G401.6 (cell line): ENCODE measurements at regions not wholly inside any gene's neighbourhood (a gene's known extent, or its start where the extent isn't known, plus 50 kb on each side); places are given as distances from the start of the nearest gene placed in this dataset.
"Not testable (repeated sequence)": the region's sequence is repeated elsewhere in the genome, so short reads cannot be mapped to it uniquely, and the experiment has no call there.

Experiments used
- FAIRE-seq: peaks from 2 replicates; lab custom pipeline; 2012; peaks lifted over from hg19 to GRCh38; lab: Jason Lieb, UNC

DNA sequence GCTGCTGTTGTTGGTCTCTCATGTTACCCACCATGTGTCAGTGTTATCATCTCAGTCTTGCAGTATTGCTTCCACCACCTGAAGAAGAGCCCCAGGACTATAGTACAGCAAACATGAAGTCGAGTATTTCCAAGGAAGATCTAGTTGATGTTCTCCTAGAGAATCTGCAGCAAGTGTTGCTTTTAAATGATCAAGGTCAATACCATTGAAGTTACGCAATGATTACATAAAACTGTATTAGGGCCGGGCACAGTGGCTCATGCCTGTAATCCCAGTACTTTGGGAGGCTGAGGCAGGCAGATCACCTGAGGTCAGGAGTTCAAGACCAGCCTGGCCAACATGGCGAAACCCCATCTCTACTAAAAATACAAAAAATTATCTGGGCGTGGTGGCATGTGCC is 173.9 kb downstream of the TJP1 start:
- FAIRE-seq = not testable (repeated sequence)

DNA sequence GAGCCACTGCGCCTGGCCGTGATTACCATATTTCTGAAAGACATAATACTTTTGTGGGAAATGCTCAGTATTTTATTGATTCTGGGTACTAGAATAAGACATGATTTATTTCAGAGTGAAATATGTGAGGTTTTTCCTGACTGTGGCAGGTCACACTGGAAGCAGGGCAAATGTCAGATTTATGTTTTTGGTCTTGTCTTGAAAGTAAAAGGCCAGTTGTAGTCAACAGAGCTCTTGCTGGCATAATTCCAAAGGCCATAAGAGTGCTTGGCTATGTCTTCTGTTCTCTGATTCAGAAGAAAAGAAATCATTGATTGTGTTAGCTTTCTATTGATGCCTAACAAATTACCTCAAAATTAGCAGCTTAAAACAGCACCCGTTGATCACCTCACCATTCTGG is 176.4 kb downstream of the TJP1 start:
- no peak for FAIRE-seq

DNA sequence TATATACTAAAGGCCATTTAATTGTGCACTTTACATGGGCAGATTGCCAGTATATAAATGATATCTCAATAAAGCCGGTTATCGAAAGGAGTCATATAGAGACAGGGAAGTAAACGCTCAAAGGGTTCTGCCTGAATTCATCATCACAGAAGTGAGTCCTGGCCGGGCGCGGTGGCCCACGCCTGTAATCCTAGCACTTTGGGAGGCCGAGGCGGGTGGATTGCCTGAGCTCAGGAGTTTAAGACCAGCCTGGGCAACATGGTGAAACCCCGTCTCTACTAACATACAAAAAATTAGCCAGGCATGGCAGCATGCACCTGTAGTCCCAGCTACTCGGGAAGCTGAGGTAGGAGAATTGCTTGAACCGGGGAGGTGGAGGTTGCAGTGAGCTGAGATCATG is 177.9 kb downstream of the TJP1 start:
- not testable (repeated sequence) for FAIRE-seq

DNA sequence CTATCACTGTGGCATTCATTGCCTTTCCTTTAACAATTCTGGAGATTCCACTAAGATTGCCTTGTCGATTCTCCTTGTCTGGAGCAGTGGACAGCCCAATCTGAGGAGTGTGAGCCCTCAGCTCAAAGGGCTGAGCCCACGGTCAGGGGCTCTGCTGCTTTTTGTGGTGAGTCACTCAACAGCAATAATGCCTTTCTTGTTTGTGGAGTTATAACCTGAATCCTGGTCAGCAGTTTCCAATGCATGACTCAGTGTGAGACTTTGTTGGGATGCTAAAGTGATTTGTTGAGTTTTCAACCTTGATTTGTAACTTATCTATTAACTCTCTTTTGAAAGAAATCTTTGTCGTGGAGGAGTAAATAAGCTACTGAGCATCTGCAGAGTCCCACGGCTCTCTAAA is 183.5 kb downstream of the TJP1 start:
- no peak for FAIRE-seq

DNA sequence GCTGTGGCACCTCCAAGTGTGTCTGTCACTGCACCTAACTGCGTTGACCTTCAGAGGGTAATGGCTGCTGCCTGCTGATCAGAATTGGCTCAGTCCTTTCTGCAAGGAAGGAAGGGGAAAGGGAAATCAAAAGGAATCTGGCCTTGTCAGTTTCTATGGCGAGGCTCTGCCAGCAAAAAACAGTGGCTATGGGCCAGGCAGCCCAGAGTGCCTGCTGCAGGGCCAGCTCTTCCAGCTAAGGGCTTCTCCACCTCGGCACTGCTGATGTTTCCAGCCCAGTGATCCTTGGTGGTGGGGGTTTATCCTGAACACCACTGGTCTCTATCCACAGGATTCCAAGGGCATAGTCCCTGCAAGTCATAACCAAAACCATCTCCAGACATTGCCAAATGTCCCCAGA is 184.3 kb downstream of the TJP1 start:
- no peak for FAIRE-seq

DNA sequence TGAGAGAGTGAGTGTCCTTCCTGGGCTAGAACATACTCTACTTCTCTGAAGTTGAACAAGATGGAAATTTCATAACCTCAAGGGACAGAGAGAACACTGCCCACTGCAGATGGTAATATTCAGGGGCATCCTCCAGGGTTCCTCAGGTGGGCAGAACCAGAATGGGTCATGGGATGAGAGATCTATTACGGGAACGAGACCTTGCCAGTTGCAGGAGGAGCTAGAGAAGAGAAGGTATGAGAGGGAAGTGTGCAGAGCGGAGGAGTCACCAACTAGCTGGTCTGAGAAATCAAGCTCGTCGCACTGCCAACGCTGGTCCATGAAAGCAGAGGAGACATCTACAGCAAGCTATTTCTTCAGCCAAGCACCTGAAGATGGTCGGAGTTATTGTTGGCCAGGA is 184.7 kb downstream of the TJP1 start:
- FAIRE-seq = no peak

DNA sequence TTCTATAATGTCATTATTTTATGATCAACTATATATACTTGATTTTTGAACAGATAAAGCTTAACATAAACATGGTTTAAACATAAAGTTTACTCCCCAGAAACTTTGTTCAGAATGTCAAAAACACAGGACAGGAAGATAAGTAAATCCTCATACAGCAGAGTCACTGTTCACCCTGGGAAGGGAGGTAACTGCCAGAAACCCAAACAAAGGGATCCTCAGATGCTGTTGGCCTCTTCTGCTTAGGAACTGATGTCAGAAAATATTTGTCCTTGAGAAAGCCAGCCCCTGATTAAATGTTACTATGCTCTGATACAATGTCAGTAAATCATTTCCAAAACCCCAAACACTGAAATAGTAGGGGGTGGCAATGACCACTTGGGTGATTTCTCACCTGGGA is 185.3 kb downstream of the TJP1 start:
- FAIRE-seq = no peak

DNA sequence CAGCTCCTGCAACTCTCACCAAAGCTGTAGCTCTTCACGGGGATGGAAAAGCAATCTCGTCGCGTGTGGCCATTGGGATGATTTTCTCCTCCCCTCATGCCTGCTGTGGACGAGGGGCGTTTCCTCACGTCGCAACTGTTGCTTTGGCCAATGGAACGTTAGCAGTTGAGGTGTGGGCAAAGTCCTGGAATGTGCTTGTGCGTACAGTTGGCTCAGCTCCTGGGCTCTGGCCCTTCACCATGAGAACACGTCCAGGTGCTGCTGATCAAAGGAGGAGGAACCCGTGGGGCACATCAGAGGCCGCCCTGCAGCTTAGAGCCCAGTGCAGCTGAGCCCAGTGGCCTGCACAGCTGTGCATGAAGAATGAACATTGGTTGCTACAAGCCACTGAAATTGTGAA is 186.1 kb downstream of the TJP1 start:
- no peak for FAIRE-seq

DNA sequence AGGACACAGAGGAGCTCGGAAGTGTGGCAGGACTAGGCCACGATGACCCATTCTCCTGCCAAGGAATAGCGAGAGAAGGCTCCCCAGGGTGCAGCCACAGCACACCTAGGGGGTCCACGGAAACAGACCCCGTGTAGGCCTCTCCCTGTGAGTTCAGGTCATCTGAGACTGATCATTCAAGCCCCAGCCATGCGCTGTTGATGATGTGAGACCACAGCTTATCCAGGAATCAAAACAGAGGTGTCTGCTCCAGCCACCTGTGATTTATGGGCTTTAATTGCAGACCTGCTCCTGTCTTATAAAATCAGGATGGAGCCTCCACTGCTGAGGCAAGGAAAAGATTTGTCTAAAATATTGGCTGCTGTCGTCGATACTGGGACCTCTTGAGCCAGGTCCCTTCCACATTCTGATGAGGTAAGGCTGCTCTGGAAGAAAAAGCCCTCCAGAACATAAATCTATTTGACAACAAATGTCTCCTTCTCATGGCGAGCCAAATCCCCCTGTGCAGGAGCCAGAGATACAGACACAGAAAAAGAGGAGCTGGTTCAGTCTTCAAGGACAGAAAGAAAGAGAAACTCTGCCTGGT is 186.7 kb downstream of the TJP1 start:
- no peak for FAIRE-seq

DNA sequence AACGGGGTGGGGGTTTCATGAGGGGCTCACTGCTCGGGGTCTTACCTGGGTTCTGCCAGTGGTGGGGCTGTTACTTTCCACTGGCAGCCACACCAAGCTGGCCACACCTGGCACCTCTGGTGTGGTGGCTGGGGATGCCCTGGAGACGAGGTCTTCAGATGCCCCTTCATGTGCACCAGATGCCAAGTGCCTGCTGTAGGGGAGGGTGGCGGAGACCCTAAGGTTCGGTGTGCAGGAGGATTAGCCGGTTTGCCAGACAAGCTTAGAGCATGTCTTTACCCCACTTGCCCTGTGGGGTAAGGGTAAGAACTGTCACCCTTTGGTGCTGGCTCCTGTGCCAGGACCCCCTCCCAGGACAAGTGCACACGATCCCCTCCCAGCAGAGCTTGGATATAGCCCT is 188.3 kb downstream of the TJP1 start:
- FAIRE-seq = no peak

DNA sequence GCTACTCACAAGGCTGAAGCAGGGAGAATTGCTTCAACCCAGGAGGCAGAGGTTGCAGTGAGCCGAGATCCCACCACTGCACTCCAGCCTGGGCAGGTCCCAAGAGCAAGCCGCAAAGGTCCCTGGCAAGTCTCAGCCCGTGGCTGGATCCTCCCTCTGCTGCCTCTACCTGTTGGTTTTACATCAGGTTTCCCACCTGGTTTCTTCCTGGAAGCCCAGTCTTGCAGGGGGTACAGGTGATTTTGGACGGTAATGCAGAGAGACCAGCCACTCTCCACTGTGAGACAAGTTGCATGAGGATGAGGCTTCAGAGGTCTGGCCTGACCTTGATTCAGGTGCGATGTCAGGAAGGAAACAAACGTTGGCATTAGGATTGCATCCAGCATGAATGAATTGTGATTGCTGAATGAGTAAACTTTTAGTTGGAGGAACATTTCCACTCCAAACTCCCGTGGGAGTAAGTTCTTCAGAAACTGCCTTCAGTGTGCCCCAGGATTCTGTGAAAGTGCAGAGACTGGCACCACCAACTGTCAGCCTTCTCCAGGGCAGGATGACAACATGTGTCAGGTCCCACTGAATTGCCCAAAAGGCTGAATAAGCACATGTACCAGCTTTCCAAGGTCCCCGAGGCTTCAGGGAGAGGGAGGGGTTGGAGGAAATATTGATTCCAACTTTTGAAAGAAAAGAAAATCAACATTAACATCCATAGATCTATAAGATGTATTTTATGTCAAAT is 189.4 kb downstream of the TJP1 start:
- no peak for FAIRE-seq

DNA sequence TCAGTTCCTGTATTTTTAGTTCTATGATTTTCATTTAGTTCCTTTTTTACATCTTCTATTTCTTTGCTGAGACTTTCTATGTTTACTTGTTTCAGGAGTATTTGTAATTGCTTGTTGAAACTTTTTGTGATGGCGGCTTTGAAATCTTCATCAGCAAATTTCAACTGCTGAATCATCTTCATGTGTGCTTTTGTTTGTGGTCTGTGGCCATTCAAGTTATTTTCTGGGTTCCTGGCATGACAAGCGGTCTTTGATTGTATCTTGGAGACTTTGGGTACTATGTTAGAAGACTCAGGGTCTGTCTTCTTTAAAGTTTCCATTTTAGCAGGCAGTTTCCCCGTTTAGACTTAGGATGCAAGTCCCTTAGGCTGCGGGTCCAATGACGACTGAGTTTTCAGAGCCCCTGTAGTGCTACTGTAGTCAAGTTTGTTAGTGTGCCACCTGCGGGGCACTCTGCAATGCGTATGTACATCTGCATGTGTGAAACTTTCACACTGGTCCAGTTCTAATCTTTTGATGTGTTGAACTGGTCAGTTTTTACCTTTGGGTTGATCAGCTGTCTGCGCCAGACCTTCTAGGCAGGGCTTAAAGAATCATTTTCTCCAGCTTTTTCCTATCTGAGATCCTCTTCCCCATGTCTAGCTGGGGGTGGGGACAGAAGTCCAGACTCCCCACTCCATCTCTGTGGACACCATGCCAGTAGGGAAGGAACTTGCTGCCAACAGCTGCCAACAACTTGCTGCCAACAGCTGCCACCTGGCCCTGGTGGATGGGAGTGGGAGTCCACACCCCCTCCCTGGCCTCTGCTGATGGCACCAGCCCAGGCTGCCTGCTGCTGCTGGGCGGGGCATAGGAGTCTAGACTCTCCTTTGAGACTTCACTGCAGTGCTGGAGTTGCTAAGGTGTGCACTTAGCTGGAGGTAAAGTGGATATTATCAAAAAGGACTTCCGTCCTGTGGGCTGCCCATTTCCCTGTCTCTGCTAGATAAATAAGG is 190.9 kb downstream of the TJP1 start:
- no peak for FAIRE-seq

DNA sequence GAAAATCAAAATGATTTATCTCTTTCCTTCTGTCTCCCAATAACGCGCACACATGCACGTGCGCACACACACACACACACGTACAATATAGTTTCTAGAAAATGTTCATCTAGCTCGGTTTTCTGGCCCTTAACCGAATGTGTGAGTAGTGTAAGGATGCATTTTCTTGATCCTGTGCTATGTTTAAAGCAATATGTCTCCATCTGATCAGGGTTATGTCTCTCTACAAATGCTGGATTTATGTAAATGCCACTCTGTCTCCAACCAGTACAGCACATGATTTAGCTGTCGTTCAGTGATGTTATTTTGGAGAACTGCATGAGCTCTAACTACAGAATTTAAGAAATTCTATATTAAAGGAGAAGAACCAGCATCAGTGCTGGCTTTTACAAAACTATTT is 198.0 kb downstream of the TJP1 start:
- FAIRE-seq = no peak

DNA sequence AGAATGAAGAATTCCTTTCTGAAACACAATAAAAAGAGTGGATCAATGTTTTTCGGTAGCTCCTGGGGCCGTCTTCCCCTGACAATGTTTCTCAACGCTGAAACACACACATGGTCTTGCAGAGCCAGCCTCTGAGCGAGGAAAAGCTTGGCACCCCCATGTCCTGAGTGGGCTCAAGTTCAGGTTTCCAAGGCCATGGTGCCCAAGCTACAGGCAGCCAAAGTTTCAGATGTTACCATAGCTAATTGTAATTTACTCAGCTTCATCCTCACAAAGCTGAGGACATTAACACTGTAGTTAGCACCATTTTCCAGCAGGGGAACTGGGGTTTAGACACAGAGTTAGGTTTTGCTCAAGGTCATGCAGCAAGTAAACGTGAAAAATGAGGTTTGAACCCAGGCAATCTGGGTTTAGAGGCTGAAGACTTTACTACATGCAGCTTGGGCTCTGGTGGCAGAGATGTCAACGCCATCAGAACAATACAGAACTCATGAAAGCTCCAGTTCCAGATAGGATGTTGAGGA is 199.1 kb downstream of the TJP1 start:
- FAIRE-seq = no peak

DNA sequence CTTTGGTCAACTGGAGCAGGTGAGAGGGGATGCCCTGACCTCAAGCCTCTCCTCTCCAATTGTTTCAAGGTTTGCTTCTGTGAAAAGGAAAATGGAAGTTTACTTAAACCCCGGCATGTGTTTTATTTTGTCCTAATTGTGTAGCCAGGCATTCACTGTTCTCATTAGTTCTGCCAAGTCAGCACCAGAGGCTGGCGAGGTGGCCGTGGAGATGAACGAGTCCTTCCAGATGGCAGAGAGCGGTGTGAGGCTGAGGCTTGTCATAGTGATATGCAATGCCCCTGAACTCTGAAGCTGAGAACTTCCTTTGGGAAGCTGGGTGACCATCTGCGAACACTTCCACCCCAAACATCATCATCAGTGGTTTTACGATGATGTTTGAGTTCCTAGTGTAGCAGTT is 199.6 kb downstream of the TJP1 start:
- FAIRE-seq = no peak

DNA sequence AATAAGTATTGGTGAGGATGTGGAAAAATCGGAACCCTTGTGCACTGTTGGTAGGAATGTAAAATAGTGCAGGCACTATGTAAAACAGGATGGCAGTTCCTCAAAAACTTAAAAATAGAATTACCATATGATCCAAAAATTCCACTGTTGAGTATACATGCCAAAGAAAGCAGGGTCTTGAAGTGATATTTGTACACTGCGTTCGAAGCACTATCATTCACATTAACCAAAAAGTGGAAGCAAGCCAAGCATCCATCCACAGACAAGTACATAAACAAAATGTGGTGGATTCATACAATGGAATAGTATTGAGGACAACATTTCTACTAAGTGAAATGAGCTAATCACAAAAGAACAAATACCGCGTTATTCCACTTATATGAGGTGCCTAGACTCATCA is 200.7 kb downstream of the TJP1 start:
- no peak for FAIRE-seq

DNA sequence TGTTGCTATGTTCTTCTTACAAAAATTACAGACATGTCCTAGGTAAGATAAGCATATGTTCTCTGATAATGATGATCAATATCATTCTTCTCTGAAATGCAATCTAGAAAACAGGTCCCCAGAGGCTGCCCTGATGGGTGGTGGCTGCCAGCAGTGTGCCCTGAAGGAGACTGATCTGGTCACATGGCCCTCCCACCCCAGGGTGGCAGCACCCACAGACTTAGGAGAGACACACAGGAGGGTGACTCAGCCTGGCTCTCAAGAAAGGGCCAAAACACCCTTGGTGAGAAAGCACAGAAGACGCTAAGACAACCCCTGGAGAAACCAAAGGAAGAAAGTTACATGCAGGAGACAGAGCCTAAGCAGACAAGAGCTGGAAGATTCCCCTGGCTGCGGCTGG is 203.7 kb downstream of the TJP1 start:
- no peak for FAIRE-seq

DNA sequence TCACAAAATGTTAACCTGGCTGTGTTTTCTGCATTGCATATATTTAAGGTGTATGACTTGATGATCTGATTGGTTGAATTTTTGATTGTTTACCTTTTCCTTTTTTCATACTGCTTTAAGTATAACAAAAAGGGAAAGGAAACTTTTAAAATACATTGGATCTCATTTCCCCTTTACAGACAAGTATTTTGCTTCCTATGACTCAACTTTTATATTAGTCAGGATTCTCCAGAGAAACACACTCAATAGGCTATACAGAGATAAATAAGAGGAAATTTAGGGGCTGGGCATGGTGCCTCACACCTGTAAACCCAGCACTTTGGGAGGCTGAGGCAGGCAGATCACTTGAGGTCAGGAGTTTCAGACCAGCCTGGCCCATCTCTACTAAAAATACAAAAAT is 205.8 kb downstream of the TJP1 start:
- no peak for FAIRE-seq

DNA sequence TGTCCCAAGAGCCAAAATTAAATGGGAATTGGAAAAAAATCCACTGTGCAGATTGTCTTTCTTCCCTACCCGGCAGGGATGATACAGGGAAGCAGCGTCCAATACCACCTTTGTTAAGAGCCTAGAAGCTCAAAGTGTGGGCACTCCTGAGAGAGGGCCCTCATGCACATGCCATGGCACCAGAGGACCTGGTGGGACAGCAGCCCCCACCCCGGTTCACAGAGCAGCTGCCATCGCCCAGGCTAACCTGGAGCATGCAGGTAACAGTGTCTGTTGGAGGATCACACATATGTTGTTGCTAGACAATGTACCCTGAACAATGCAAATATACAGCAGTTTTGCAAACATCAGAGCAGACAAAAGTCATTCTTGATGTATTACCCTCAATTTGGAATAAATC is 206.5 kb downstream of the TJP1 start:
- no peak for FAIRE-seq

DNA sequence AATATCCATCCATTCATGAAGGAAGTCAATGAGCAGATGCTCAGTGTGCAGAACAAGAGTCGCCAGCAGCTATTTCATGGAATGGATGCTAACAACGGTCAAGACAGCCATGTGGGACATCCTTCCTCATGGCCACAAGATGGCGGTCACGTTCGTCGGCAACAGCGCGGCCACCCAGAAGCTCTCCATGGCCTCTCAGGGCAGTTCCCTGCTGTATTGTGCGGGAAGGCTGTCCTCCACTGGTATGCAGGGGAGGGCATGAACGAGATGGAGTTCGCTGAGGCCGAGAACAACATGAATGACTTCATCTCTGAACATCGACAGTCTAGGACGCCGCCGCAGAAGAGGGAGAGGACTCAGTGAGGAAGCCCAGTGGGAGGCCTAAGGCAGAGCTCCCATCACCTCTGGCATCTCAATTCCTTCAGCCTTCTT is 208.3 kb downstream of the TJP1 start:
- no peak for FAIRE-seq

DNA sequence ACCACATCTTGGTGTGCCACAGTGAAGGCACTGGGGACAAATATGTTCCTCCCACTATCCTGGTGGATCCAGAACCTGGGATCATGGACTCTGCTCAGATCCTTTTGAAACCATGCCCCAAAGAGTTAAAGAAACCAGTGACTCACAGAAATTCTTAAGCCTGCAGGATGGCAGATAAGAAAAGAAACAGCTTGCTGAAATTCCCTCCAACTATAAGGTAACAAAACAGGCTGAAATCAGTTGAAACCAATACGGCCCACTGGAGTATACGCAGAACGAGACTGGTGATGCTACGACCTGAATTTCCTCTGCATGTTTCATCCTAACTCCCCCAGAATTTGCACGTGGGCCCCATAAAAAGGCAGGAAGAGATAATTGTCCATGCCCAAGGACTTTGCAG is 209.6 kb downstream of the TJP1 start:
- no peak for FAIRE-seq

DNA sequence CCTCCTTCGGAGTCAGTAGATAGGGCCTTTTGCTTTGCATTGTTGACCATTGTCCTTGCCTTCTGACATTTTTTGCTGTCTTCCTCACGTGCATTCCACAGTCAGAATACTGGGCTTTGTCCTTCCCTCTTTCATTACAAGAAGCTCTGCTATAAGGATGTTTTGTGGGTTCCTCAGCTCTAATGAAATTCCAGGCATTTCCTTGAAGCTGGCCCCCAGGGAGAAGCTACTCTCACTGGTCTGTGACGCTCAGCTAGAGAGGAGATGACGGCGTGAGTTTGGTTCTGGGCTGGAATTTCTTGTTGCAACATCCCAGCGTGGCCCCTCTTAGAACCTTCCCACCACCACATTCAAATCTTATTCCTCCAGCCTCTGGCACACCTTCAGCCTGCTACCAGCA is 210.2 kb downstream of the TJP1 start:
- FAIRE-seq = no peak

DNA sequence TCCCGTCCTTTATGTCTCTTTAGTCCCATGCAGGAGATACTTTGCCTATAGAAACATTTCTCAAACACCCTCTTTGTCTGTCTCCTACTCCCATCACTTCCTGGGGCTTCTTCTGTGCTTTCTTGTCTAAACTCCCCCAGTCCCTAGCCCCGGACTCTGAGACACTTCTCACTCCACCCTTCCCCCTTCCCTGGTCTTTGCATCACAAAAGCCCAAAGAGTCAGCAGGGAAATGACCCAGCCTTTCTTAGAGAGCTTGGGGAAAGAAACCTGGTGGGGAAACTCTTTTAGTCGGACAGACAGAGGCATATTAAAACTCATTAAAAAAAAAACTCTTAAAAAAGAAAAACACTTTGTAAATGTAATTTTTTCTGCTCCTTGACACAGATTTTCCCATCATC is 211.2 kb downstream of the TJP1 start:
- no peak for FAIRE-seq
